ENCODE measurements at regions not wholly inside any gene's neighbourhood (a gene's known extent, or its start where the extent isn't known, plus 50 kb on each side); places are given as distances from the start of the nearest gene placed in this dataset.

- no peak for TF ChIP-seq CTCF (conservative IDR thresholded peaks at IDR 0.05)
- H3K27ac ChIP-seq: no peak overlapping the region
These were observed 211.2 kb downstream of the CNTN3 start for GRCh38 chr3:74403307-74403706.

GRCh38 chr3:74402821-74403220 lies 211.6 kb downstream of the CNTN3 start:
- no peak overlapping the region for H3K27ac ChIP-seq
- no peak for TF ChIP-seq CTCF (conservative IDR thresholded peaks at IDR 0.05)

- TF ChIP-seq CTCF (conservative IDR thresholded peaks at IDR 0.05): no peak
- H3K27ac ChIP-seq: peak overlapping the region; percentile 48
These were observed 221.0 kb downstream of the CNTN3 start for GRCh38 chr3:74393426-74393825.

- no peak for TF ChIP-seq CTCF (conservative IDR thresholded peaks at IDR 0.05)
- no peak overlapping the region for H3K27ac ChIP-seq
These were observed 224.2 kb downstream of the CNTN3 start for GRCh38 chr3:74390121-74390877.

GRCh38 chr3:74387111-74387735 lies 227.2 kb downstream of the CNTN3 start:
- no peak for TF ChIP-seq CTCF (conservative IDR thresholded peaks at IDR 0.05)
- H3K27ac ChIP-seq: no peak overlapping the region

- TF ChIP-seq CTCF (conservative IDR thresholded peaks at IDR 0.05): no peak
These were observed 230.3 kb downstream of the CNTN3 start for GRCh38 chr3:74384159-74384558.

GRCh38 chr3:74377669-74378068 lies 236.8 kb downstream of the CNTN3 start:
- TF ChIP-seq CTCF (conservative IDR thresholded peaks at IDR 0.05): no peak
- H3K27ac ChIP-seq: no peak overlapping the region

More at GRCh38 chr3:74384159-74384558, 230.3 kb downstream of the CNTN3 start:
- peak overlapping the region; percentile 34 for H3K27ac ChIP-seq
